HL-60 (cell line): ENCODE measurements at regions not wholly inside any gene's neighbourhood (a gene's known extent, or its start where the extent isn't known, plus 50 kb on each side); places are given as distances from the start of the nearest gene placed in this dataset.

Experiments
- DNase-seq, 2 experiments: peaks; one replicate each; pipeline ENCODE4 v3.0.0-alpha.2; 2010 to 2020; ENCODE audit warnings: low read depth in 1 of 2, low spot score in 1 of 2
- H3K27ac ChIP-seq: fragments of 250-450 bp; sonication (Bioruptor Pico); replicated peaks from 2 replicates; pipeline ENCODE4 v1.5.1; 2020; ENCODE audit warnings: mild to moderate bottlenecking, moderate library complexity
- H3K27me3 ChIP-seq: fragments of 250-450 bp; sonication (Bioruptor Pico); 2 replicates; pipeline ENCODE4 v1.5.1; 2021; ENCODE audit warnings: mild to moderate bottlenecking, moderate library complexity; ENCODE audit not compliant: insufficient read depth, poor library complexity, severe bottlenecking
- H3K4me3 ChIP-seq: replicated peaks from 2 replicates; pipeline ENCODE4 v1.5.1; 2011; ENCODE audit warnings: mild to moderate bottlenecking, control low read depth, low read length; ENCODE audit not compliant: insufficient read depth
- GABPA ChIP-seq: IDR thresholded peaks from 2 replicates; pipeline ENCODE4 v1.6.1; 2012; ENCODE audit warnings: low read depth
- POLR2AphosphoS5 ChIP-seq: IDR thresholded peaks from 2 replicates; pipeline ENCODE4 v1.6.1; 2012; ENCODE audit warnings: low read depth
- SPI1 ChIP-seq: IDR thresholded peaks from 2 replicates; pipeline ENCODE4 v1.6.1; 2012; ENCODE audit warnings: low read depth, mild to moderate bottlenecking, borderline replicate concordance
- TF ChIP-seq, protein P1 (sequence below): IDR thresholded peaks from one replicate; pipeline ENCODE4 v1.5.1; 2011; ENCODE audit warnings: low read length, control low read depth, inconsistent platforms; ENCODE audit not compliant: insufficient read depth
- TF ChIP-seq, protein P2 (sequence below): IDR thresholded peaks from 2 replicates; pipeline ENCODE4 v1.6.1; 2012; ENCODE audit warnings: low read depth; ENCODE audit not compliant: insufficient replicate concordance

DNA sequence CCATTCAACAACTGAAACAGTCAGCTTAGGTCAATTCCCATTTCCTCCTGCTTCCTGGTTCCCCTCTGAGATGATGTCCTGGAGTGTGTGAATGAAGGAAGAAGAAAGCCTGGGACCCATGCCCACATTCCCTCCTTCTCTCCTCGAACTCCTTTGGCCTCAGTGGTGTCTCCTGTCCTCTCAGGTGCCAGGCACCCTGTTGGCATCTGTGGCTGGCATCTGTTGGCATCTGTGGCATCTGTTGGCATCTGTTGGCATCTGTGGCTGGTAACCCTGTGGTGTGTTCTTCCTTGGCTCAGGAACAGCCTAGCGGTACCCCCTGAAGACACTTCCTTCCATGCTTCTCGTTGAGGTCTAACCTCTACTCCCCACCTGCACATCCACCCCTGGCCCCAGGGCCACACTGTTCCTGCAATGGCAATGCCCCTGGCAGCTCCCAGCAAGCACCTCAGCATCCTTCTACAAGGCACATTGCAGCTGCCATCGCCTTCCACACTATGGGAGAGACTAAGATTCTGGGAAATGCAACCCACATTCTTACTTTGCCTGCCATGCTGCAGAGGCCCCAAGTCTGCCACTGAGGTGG is 114.4 kb upstream of the NEBL start:
- no peak for DNase-seq
- no peaks in the 10 kb centered on the region for H3K27me3 ChIP-seq
- H3K4me3 ChIP-seq = no peak overlapping the region
- H3K27ac ChIP-seq = no peak overlapping the region
- TF ChIP-seq, protein P1, sequence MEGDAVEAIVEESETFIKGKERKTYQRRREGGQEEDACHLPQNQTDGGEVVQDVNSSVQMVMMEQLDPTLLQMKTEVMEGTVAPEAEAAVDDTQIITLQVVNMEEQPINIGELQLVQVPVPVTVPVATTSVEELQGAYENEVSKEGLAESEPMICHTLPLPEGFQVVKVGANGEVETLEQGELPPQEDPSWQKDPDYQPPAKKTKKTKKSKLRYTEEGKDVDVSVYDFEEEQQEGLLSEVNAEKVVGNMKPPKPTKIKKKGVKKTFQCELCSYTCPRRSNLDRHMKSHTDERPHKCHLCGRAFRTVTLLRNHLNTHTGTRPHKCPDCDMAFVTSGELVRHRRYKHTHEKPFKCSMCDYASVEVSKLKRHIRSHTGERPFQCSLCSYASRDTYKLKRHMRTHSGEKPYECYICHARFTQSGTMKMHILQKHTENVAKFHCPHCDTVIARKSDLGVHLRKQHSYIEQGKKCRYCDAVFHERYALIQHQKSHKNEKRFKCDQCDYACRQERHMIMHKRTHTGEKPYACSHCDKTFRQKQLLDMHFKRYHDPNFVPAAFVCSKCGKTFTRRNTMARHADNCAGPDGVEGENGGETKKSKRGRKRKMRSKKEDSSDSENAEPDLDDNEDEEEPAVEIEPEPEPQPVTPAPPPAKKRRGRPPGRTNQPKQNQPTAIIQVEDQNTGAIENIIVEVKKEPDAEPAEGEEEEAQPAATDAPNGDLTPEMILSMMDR = no peak
- TF ChIP-seq GABPA (no peak), SPI1 (no peak), POLR2AphosphoS5 (no peak)
- TF ChIP-seq, protein P2, sequence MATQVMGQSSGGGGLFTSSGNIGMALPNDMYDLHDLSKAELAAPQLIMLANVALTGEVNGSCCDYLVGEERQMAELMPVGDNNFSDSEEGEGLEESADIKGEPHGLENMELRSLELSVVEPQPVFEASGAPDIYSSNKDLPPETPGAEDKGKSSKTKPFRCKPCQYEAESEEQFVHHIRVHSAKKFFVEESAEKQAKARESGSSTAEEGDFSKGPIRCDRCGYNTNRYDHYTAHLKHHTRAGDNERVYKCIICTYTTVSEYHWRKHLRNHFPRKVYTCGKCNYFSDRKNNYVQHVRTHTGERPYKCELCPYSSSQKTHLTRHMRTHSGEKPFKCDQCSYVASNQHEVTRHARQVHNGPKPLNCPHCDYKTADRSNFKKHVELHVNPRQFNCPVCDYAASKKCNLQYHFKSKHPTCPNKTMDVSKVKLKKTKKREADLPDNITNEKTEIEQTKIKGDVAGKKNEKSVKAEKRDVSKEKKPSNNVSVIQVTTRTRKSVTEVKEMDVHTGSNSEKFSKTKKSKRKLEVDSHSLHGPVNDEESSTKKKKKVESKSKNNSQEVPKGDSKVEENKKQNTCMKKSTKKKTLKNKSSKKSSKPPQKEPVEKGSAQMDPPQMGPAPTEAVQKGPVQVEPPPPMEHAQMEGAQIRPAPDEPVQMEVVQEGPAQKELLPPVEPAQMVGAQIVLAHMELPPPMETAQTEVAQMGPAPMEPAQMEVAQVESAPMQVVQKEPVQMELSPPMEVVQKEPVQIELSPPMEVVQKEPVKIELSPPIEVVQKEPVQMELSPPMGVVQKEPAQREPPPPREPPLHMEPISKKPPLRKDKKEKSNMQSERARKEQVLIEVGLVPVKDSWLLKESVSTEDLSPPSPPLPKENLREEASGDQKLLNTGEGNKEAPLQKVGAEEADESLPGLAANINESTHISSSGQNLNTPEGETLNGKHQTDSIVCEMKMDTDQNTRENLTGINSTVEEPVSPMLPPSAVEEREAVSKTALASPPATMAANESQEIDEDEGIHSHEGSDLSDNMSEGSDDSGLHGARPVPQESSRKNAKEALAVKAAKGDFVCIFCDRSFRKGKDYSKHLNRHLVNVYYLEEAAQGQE = no peak

DNA sequence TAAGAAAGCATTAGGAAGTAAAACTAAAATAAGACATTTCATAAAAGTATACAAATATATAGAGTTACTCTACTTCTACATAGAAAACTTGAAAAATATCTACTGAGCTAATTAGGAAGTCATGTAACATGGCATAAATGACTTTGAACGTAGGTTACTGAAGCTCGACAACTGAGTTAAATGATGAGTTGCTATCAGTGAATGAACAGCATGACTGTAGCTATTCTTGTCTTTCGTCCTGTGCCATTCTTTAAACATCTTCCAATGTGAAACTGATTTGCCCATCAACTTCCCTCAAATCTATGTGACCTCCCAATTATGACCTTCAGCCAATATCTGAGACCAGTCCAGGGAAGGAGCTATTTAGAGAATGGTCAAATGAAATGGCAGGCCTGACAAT is 113.5 kb upstream of the NEBL start:
- no peak for DNase-seq
- Histone ChIP-seq H3K4me3 (no peak overlapping the region), H3K27me3 (no peaks in the 10 kb centered on the region), H3K27ac (no peak overlapping the region)
- TF ChIP-seq, protein P1 = no peak
- TF ChIP-seq SPI1 (no peak), POLR2AphosphoS5 (no peak), GABPA (no peak)
- TF ChIP-seq, protein P2 = no peak

- no peaks in the 10 kb centered on the region for H3K27me3 ChIP-seq
- no peak overlapping the region for H3K4me3 ChIP-seq
- H3K27ac ChIP-seq = no peak overlapping the region
- no peak for DNase-seq
- TF ChIP-seq, protein P2 = no peak
- no peak for TF ChIP-seq SPI1
- TF ChIP-seq, protein P1 = no peak
- no peak for TF ChIP-seq POLR2AphosphoS5
- TF ChIP-seq GABPA = no peak
Measured at GRCh38 chr10:21003240-21003822, 106.2 kb upstream of the NEBL start.
